ENCODE measurements at regions not wholly inside any gene's neighbourhood (a gene's known extent, or its start where the extent isn't known, plus 50 kb on each side); places are given as distances from the start of the nearest gene placed in this dataset.

- TF ChIP-seq POLR2A (IDR thresholded peaks at IDR 0.05) (no peak), CTCF (IDR thresholded peaks at IDR 0.05) (no peak)
Observed at GRCh38 chr6:142627474-142627873, 317.5 kb downstream of the HIVEP2 start.

All from adrenal gland (tissue), 5 donors.